ENCODE measurements at regions not wholly inside any gene's neighbourhood (a gene's known extent, or its start where the extent isn't known, plus 50 kb on each side); places are given as distances from the start of the nearest gene placed in this dataset.

DNA sequence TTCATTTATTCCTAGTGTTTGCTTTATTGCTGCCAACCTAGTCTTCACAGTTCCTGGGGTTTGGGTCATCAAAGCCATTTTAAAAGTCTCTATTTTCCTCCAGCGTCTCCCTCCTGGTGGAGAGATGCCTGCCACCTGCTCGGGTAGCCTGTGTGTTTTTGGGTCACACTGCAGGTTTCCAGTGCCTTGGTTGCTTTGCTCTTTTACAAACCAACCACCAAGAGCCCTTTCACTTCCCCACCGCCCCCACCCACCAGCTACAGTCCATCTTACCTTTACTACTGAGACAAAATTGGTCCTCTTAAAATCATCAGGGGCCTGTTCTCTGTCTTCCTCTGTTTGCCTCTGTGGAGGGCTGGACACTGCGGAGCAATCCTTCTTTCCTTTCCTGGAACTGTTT, 280.5 kb upstream of the GATB start:
- TF ChIP-seq TCF12 (IDR thresholded peaks at IDR 0.05; ENCODE audit: low read depth) (no peak), TEAD4 (IDR thresholded peaks at IDR 0.05) (no peak), TAF1 (IDR thresholded peaks at IDR 0.05; ENCODE audit: low read depth) (no peak), YY1 (IDR thresholded peaks at IDR 0.05; ENCODE audit: low read depth) (no peak), EP300 (IDR thresholded peaks at IDR 0.05; ENCODE audit: borderline replicate concordance) (no peak)
- TF ChIP-seq, protein P1, sequence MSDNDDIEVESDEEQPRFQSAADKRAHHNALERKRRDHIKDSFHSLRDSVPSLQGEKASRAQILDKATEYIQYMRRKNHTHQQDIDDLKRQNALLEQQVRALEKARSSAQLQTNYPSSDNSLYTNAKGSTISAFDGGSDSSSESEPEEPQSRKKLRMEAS (IDR thresholded peaks at IDR 0.05): no peak
